Trophoblast cell (in vitro differentiated cells and primary cell): ENCODE measurements at regions not wholly inside any gene's neighbourhood (a gene's known extent, or its start where the extent isn't known, plus 50 kb on each side); places are given as distances from the start of the nearest gene placed in this dataset.
"Not testable (repeated sequence)": the region's sequence is repeated elsewhere in the genome, so short reads cannot be mapped to it uniquely, and the experiment has no call there.

Source experiments
- DNase-seq, 2 donors: peaks; one replicate each; pipeline ENCODE4 v3.0.0-alpha.2; 2016
- H2AFZ ChIP-seq: 2 replicates; pipeline ENCODE4 v1.6.1; 2013; ENCODE audit warnings: low read length, moderate library complexity, mild to moderate bottlenecking; ENCODE audit not compliant: insufficient read depth, poor library complexity
- H2AK5ac ChIP-seq: 2 replicates; pipeline ENCODE4 v1.6.1; 2013; ENCODE audit warnings: mild to moderate bottlenecking, low read length
- H2BK120ac ChIP-seq: 2 replicates; pipeline ENCODE4 v1.6.1; 2013; ENCODE audit warnings: low read length, mild to moderate bottlenecking, moderate library complexity; ENCODE audit not compliant: insufficient read depth, poor library complexity
- H2BK12ac ChIP-seq: 2 replicates; pipeline ENCODE4 v1.6.1; 2013; ENCODE audit warnings: mild to moderate bottlenecking, low read length, moderate library complexity
- H2BK5ac ChIP-seq: 2 replicates; pipeline ENCODE4 v1.6.1; 2013; ENCODE audit warnings: low read length, low read depth, moderate library complexity, mild to moderate bottlenecking; ENCODE audit not compliant: poor library complexity
- H3K14ac ChIP-seq: 2 replicates; pipeline ENCODE4 v1.6.1; 2013; ENCODE audit warnings: mild to moderate bottlenecking, low read length
- H3K18ac ChIP-seq: 2 replicates; pipeline ENCODE4 v1.6.1; 2013; ENCODE audit warnings: mild to moderate bottlenecking, low read length
- H3K23ac ChIP-seq: 2 replicates; pipeline ENCODE4 v1.6.1; 2013; ENCODE audit warnings: low read length
- H3K27ac ChIP-seq: 2 replicates; pipeline ENCODE4 v1.5.1; 2013; ENCODE audit warnings: low read depth, mild to moderate bottlenecking, inconsistent platforms, low read length, moderate library complexity
- H3K27me3 ChIP-seq: 2 replicates; pipeline ENCODE4 v1.6.1; 2013; ENCODE audit warnings: inconsistent platforms, mild to moderate bottlenecking, low read length, moderate library complexity; ENCODE audit not compliant: insufficient read depth
- H3K36me3 ChIP-seq, 2 experiments: 1 replicate in 1 of 2; 2 replicates in 1 of 2; pipeline ENCODE4 v1.6.1; 2013; ENCODE audit warnings: low read length in 2 of 2, mild to moderate bottlenecking in 2 of 2, moderate library complexity in 1 of 2; ENCODE audit not compliant: insufficient read depth in 2 of 2, control insufficient read depth in 1 of 2
- H3K4ac ChIP-seq: 2 replicates; pipeline ENCODE4 v1.6.1; 2013; ENCODE audit warnings: low read depth, mild to moderate bottlenecking, low read length, moderate library complexity
- H3K4me1 ChIP-seq, 2 experiments: 1 replicate in 1 of 2; 2 replicates in 1 of 2; pipeline ENCODE4 v1.6.1; 2013; ENCODE audit warnings: low read length in 2 of 2, mild to moderate bottlenecking in 2 of 2, moderate library complexity in 1 of 2; ENCODE audit not compliant: insufficient read depth in 2 of 2, control insufficient read depth in 1 of 2
- H3K4me2 ChIP-seq: 2 replicates; pipeline ENCODE4 v1.6.1; 2013; ENCODE audit warnings: inconsistent platforms, mild to moderate bottlenecking, low read length, moderate library complexity
- H3K4me3 ChIP-seq: 2 replicates; pipeline ENCODE4 v1.5.1; 2013; ENCODE audit warnings: mild to moderate bottlenecking, low read depth, low read length, inconsistent platforms
- H3K79me1 ChIP-seq: one replicate; pipeline ENCODE4 v1.6.1; 2013; ENCODE audit warnings: low read length
- H3K79me2 ChIP-seq: 2 replicates; pipeline ENCODE4 v1.6.1; 2013; ENCODE audit warnings: low read length, mild to moderate bottlenecking; ENCODE audit not compliant: control insufficient read depth, insufficient read depth, poor library complexity
- H3K9ac ChIP-seq: 2 replicates; pipeline ENCODE4 v1.6.1; 2013; ENCODE audit warnings: mild to moderate bottlenecking, low read length
- H3K9me3 ChIP-seq: 2 replicates; pipeline ENCODE4 v1.6.1; 2013; ENCODE audit warnings: low read depth, mild to moderate bottlenecking, control low read depth, inconsistent platforms, low read length; ENCODE audit not compliant: insufficient read depth
- H4K12ac ChIP-seq: 2 replicates; pipeline ENCODE4 v1.6.1; 2013; ENCODE audit warnings: low read depth, mild to moderate bottlenecking, low read length, moderate library complexity
- H4K8ac ChIP-seq: 2 replicates; pipeline ENCODE4 v1.6.1; 2013; ENCODE audit warnings: low read depth, mild to moderate bottlenecking, low read length, moderate library complexity
- H4K91ac ChIP-seq: one replicate; pipeline ENCODE4 v1.6.1; 2013; ENCODE audit warnings: low read depth, mild to moderate bottlenecking, low read length, moderate library complexity
- WGBS: extraction: QIAGEN DNeasy Blood & Tissue Kit; methylation state at CpG from one replicate; pipeline ENCODE4 v1.1.7; 2013; ENCODE audit warnings: missing lambda C conversion rate; ENCODE audit not compliant: insufficient read length, insufficient coverage; ENCODE audit errors: extremely low coverage; 5-methylcytosine and 5-hydroxymethylcytosine counted together

DNA sequence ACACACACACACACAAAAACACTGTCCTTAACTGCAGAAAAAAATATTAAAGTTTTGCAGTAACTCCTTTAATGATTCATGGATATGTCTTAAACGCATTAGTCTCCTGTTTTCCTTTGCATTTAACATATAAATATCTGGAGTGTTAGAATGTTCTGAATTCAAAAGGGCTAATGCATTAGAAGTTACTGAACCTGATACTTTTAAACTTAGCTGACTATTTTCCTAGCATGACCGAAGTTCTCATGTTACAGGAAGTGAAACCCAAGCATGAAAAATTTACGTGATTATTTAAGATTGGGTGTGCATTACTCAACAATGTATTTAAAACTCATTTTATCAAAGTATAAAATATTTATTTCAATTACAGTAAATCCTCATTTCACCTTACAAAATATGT lies 791.2 kb downstream of the FLRT2 start:
- Histone ChIP-seq H3K9ac (no peak overlapping the region), H2BK120ac (no peak overlapping the region), H2AK5ac (no peak overlapping the region), H3K4me2 (no peak overlapping the region), H3K27ac (no peak overlapping the region), H3K27me3 (no peaks in the 10 kb centered on the region), H3K14ac (no peak overlapping the region), H3K18ac (no peak overlapping the region), H3K36me3 (no peaks in the 10 kb centered on the region), H3K23ac (no peak overlapping the region), H2AFZ (no peak overlapping the region), H3K9me3 (no peaks in the 10 kb centered on the region), H3K4ac (no peak overlapping the region), H2BK5ac (no peak overlapping the region), H2BK12ac (no peak overlapping the region), H3K79me2 (no peaks in the 10 kb centered on the region), H4K12ac (no peak overlapping the region), H3K4me3 (no peak overlapping the region), H3K4me1 (no peaks in the 10 kb centered on the region), H4K91ac (no peak overlapping the region), H4K8ac (no peak overlapping the region), H3K79me1 (no peaks in the 10 kb centered on the region)
- no CpG with 5 or more reads among the region's 3 CpGs for WGBS
- no peak for DNase-seq

- H3K4me3 ChIP-seq, H3K18ac ChIP-seq, H4K12ac ChIP-seq, H4K91ac ChIP-seq, H3K23ac ChIP-seq, H3K36me3 ChIP-seq, H3K4me2 ChIP-seq, H2BK12ac ChIP-seq, DNase-seq, H3K79me1 ChIP-seq, H4K8ac ChIP-seq, H2BK120ac ChIP-seq, H2AFZ ChIP-seq, H3K4ac ChIP-seq, H2BK5ac ChIP-seq, H3K79me2 ChIP-seq, H3K9ac ChIP-seq, H3K14ac ChIP-seq, H3K27me3 ChIP-seq, H2AK5ac ChIP-seq, H3K4me1 ChIP-seq, H3K27ac ChIP-seq, H3K9me3 ChIP-seq: not testable (repeated sequence)
- WGBS: no CpG with 5 or more reads among the region's 19 CpGs
Observed at GRCh38 chr14:86312154-86312665, 782.3 kb downstream of the FLRT2 start.

DNA sequence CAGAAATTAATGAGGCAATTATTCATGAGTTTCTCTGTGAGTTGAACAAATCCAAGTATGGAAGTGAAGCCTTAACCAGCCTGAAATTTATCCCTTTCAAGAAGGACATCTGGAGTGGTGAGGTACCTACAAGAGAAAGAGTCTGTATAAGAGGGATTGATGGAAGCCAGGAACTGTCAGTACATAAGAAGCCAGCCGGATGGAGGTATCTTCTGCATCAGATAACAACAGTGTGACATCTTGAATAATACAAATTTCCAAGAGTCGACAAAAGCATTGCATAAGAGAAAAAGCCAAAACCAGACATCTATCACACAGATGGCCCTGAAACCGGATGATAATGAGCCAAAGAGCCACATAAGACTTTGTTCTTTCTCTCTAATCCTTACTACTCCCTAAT lies 781.2 kb downstream of the FLRT2 start:
- Histone ChIP-seq H3K27ac (no peak overlapping the region), H3K27me3 (no peaks in the 10 kb centered on the region), H3K36me3 (no peaks in the 10 kb centered on the region), H3K18ac (no peak overlapping the region), H3K4me3 (no peak overlapping the region), H2AFZ (no peak overlapping the region), H2BK12ac (no peak overlapping the region), H3K79me2 (no peaks in the 10 kb centered on the region), H3K4ac (no peak overlapping the region), H3K9me3 (no peaks in the 10 kb centered on the region), H4K8ac (no peak overlapping the region), H3K9ac (no peak overlapping the region), H2AK5ac (no peak overlapping the region), H3K4me1 (no peaks in the 10 kb centered on the region), H2BK5ac (no peak overlapping the region), H3K4me2 (no peak overlapping the region), H3K14ac (no peak overlapping the region), H4K91ac (no peak overlapping the region), H4K12ac (no peak overlapping the region), H3K79me1 (no peaks in the 10 kb centered on the region), H2BK120ac (no peak overlapping the region), H3K23ac (no peak overlapping the region)
- DNase-seq: no peak
- no CpG with 5 or more reads among the region's 3 CpGs for WGBS

DNA sequence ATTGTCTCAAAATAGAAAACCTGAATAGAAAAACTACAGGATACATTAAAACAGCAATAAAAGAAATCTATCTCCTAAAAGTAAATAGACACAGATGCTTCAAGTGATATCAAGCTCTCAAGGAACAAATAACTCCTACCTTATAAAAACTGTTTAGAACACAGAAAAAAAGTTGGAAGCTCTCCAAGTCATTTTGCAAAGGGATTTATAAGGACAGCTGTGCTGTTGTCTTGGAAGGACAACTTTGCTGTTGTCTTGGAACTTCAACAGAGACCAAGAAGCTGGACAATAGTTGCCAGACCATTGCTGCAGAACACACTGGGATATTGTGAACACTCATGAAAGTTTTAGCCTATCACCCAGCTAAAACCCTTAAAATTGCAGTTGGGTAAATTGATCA lies 780.7 kb downstream of the FLRT2 start:
- no peak overlapping the region for H4K8ac ChIP-seq
- H2BK12ac ChIP-seq: no peak overlapping the region
- H3K79me2 ChIP-seq: no peaks in the 10 kb centered on the region
- H4K91ac ChIP-seq: no peak overlapping the region
- H3K9me3 ChIP-seq: no peaks in the 10 kb centered on the region
- H3K23ac ChIP-seq: no peak overlapping the region
- H3K36me3 ChIP-seq: no peaks in the 10 kb centered on the region
- H3K18ac ChIP-seq: no peak overlapping the region
- H2BK5ac ChIP-seq: no peak overlapping the region
- H3K4ac ChIP-seq: no peak overlapping the region
- no peaks in the 10 kb centered on the region for H3K27me3 ChIP-seq
- no peak overlapping the region for H3K9ac ChIP-seq
- H3K14ac ChIP-seq: no peak overlapping the region
- no peak overlapping the region for H2AK5ac ChIP-seq
- no peak overlapping the region for H4K12ac ChIP-seq
- no peak overlapping the region for H3K27ac ChIP-seq
- H3K4me2 ChIP-seq: no peak overlapping the region
- H2AFZ ChIP-seq: no peak overlapping the region
- H3K4me1 ChIP-seq: no peaks in the 10 kb centered on the region
- H3K4me3 ChIP-seq: no peak overlapping the region
- DNase-seq: no peak
- no peaks in the 10 kb centered on the region for H3K79me1 ChIP-seq
- no peak overlapping the region for H2BK120ac ChIP-seq
